GM12878 (cell line): ENCODE measurements at regions not wholly inside any gene's neighbourhood (a gene's known extent, or its start where the extent isn't known, plus 50 kb on each side); places are given as distances from the start of the nearest gene placed in this dataset.

Source experiments
- ATAC-seq: fragments of 200-7000 bp; cut with Tn5 transposase; 3 replicates; pipeline ENCODE4 v1.9.1; 2020; ENCODE audit warnings: mild to moderate bottlenecking, moderate library complexity
- BruUV-seq: library from RNA; stranded (reverse); fragments of 400-500 nt; replicated peaks from 2 replicates; lab custom pipeline; 2021; lab: Mats Ljungman, UMichigan
- CTCF ChIA-PET: fragments of 300-600 bp; sonication (Branson Sonifier 250); formaldehyde crosslinking; extraction: SDS; loops from one replicate; lab custom pipeline; 2021; ENCODE audit warnings: inconsistent platforms; lab: Yijun Ruan, JAX
- POLR2A ChIA-PET: fragments of 350-600 bp; formaldehyde crosslinking; extraction: SDS; loops from one replicate; lab custom pipeline; 2021; ENCODE audit warnings: inconsistent platforms; lab: Charles Lee
- RAD21 ChIA-PET: fragments of 300-600 bp; sonication (Branson Sonifier 250); formaldehyde crosslinking; loops from one replicate; lab custom pipeline; 2023; ENCODE audit warnings: antibody characterized with exemption; ENCODE audit not compliant: unreplicated experiment; lab: Charles Lee
- SMC1A ChIA-PET: fragments of 300-600 bp; sonication (Branson Sonifier 250); formaldehyde crosslinking; loops from one replicate; lab custom pipeline; 2023; ENCODE audit not compliant: unreplicated experiment, uncharacterized antibody; lab: Charles Lee
- DNase-seq: peaks from one replicate; pipeline ENCODE4 v3.0.0-alpha.2; 2011; ENCODE audit warnings: low read depth, low spot score
- FAIRE-seq: peaks from 3 replicates; lab custom pipeline; 2011; peaks lifted over from hg19 to GRCh38; lab: Jason Lieb, UNC
- H2AFZ ChIP-seq: 2 replicates; pipeline ENCODE4 v1.6.0; 2011; ENCODE audit warnings: low read depth, low read length, control low read depth; ENCODE audit not compliant: control insufficient read depth
- H3K27ac ChIP-seq: 2 replicates; pipeline ENCODE4 v1.5.1; 2011; ENCODE audit warnings: control low read depth; ENCODE audit not compliant: control insufficient read depth, insufficient read depth
- H3K27me3 ChIP-seq, 2 experiments: replicated peaks in 1 of 2; 2 replicates each; pipeline versions ENCODE4 v1.6.0 to v1.6.1; 2011; ENCODE audit warnings: low read length in 1 of 2; ENCODE audit not compliant: control insufficient read depth in 2 of 2, insufficient read depth in 2 of 2
- H3K36me3 ChIP-seq, 2 experiments: 2 replicates each; pipeline ENCODE4 v1.5.1; 2011; ENCODE audit warnings: low read length in 1 of 2; ENCODE audit not compliant: control insufficient read depth in 2 of 2, insufficient read depth in 2 of 2
- H3K4me1 ChIP-seq: 2 replicates; pipeline ENCODE4 v1.6.1; 2011; ENCODE audit warnings: mild to moderate bottlenecking, low read length, moderate library complexity, mixed read lengths; ENCODE audit not compliant: control insufficient read depth, insufficient read depth
- H3K4me2 ChIP-seq: 2 replicates; pipeline ENCODE4 v1.6.0; 2011; ENCODE audit warnings: control low read depth; ENCODE audit not compliant: control insufficient read depth, insufficient read depth
- H3K4me3 ChIP-seq: fragments of 200-600 bp; sonication (generic); 2 replicates; pipeline ENCODE4 v1.5.1; 2016
- H3K79me2 ChIP-seq: 2 replicates; pipeline ENCODE4 v1.6.0; 2011; ENCODE audit warnings: low read length; ENCODE audit not compliant: control insufficient read depth, insufficient read depth
- H3K9ac ChIP-seq: 2 replicates; pipeline ENCODE4 v1.8.0; 2011; ENCODE audit warnings: low read length, control low read depth, mixed read lengths; ENCODE audit not compliant: control insufficient read depth, insufficient read depth
- H3K9me3 ChIP-seq: replicated peaks from 3 replicates; pipeline ENCODE4 v1.5.1; 2011; ENCODE audit warnings: mild to moderate bottlenecking, low read length; ENCODE audit not compliant: control insufficient read depth, insufficient read depth
- H4K20me1 ChIP-seq: 2 replicates; pipeline ENCODE4 v1.6.0; 2011; ENCODE audit not compliant: control insufficient read depth, insufficient read depth
- CBX5 ChIP-seq: sonication (generic); IDR thresholded peaks from 2 replicates; pipeline ENCODE4 v1.6.1; 2016; ENCODE audit warnings: low read depth, moderate library complexity, mild to moderate bottlenecking, inconsistent platforms
- CEBPB ChIP-seq, 2 experiments: fragments of 150-350 bp in 1 of 2; IDR thresholded peaks; 2 replicates each; pipeline ENCODE4 v1.6.1; 2012 to 2014; ENCODE audit warnings: low read depth in 2 of 2, low read length in 2 of 2, borderline replicate concordance in 1 of 2, inconsistent platforms in 1 of 2
- CTCF ChIP-seq, 3 experiments: IDR thresholded peaks in 2 of 3; conservative IDR thresholded peaks in 1 of 3; 2 replicates each; pipeline ENCODE4 v1.5.1; 2011; ENCODE audit warnings: low read depth in 3 of 3, low read length in 3 of 3, mild to moderate bottlenecking in 3 of 3, control low read depth in 2 of 3, moderate library complexity in 2 of 3, inconsistent platforms in 1 of 3, mixed read lengths in 1 of 3; ENCODE audit not compliant: control insufficient read depth in 2 of 3, insufficient read depth in 1 of 3; ENCODE audit errors: extremely low read depth in 1 of 3
- GATAD2B ChIP-seq: fragments of 450-650 bp; conservative IDR thresholded peaks from 2 replicates; pipeline ENCODE4 v1.6.1; 2017; ENCODE audit warnings: low read depth, mild to moderate bottlenecking, moderate library complexity
- IKZF2 ChIP-seq, 2 experiments: fragments of 450-650 bp; IDR thresholded peaks; 2 replicates each; pipeline ENCODE4 v1.6.1; 2017; ENCODE audit warnings: mild to moderate bottlenecking in 2 of 2, moderate library complexity in 2 of 2
- SIX5 ChIP-seq: IDR thresholded peaks from 2 replicates; pipeline ENCODE4 v1.6.1; 2011; ENCODE audit warnings: mild to moderate bottlenecking, low read depth, low read length, moderate library complexity; ENCODE audit not compliant: severe bottlenecking
- SMAD1 ChIP-seq: fragments of 450-650 bp; IDR thresholded peaks from 2 replicates; pipeline ENCODE4 v1.6.1; 2018; ENCODE audit warnings: mild to moderate bottlenecking, low read depth; ENCODE audit not compliant: partially characterized antibody
- SMAD5 ChIP-seq: IDR thresholded peaks from 2 replicates; pipeline ENCODE4 v1.6.1; 2016; ENCODE audit warnings: antibody characterized with exemption, low read depth
- SREBF1 ChIP-seq: IDR thresholded peaks from 2 replicates; pipeline ENCODE4 v1.6.1; 2012; ENCODE audit warnings: mild to moderate bottlenecking, low read length
- ZBTB33 ChIP-seq: fragments of 450-650 bp; IDR thresholded peaks from 2 replicates; pipeline ENCODE4 v1.6.1; 2017; ENCODE audit warnings: mild to moderate bottlenecking
- WGBS: methylation state at CpG from one replicate; pipeline ENCODE4 v1.1.6; 2016; ENCODE audit warnings: low lambda C conversion rate; ENCODE audit not compliant: insufficient replicate concordance, insufficient coverage; ENCODE audit errors: missing lambda C conversion rate; 5-methylcytosine and 5-hydroxymethylcytosine counted together
- in situ Hi-C: fragments of 300-500 bp; cut with MboI; formaldehyde crosslinking; loops from 9 replicates; pipeline ENCODE4 v1.14.3; 2018; ENCODE audit warnings: mixed read lengths
- intact Hi-C: fragments of 100-400 bp; cut with micrococcal nuclease; formaldehyde crosslinking; loops from one replicate; pipeline ENCODE4 v1.14.2; 2022; ENCODE audit not compliant: unreplicated experiment

GRCh38 chr18:46320297-46320696, 216.1 kb downstream of the HAUS1 start:
- POLR2A ChIA-PET = no interaction called here
- Histone ChIP-seq H3K27ac (no peak overlapping the region), H3K79me2 (no peaks in the 10 kb centered on the region), H2AFZ (no peak overlapping the region), H3K4me2 (no peak overlapping the region), H4K20me1 (no peaks in the 10 kb centered on the region), H3K27me3 (no peaks in the 10 kb centered on the region), H3K4me3 (no peak overlapping the region), H3K36me3 (no peaks in the 10 kb centered on the region), H3K9me3 (no peaks in the 10 kb centered on the region), H3K9ac (no peak overlapping the region), H3K4me1 (no peaks in the 10 kb centered on the region)
- BruUV-seq = no TSS peak
- WGBS = 71% methylated on average over 4 of the region's 4 CpGs
- no peak for ATAC-seq
- intact Hi-C loops = no loop called here
- RAD21 ChIA-PET = no interaction called here
- SMC1A ChIA-PET = no interaction called here
- no peak for DNase-seq
- in situ Hi-C loops = no loop called here
- no peak for FAIRE-seq
- no peak for TF ChIP-seq IKZF2 (IDR thresholded peaks at IDR 0.05)
- TF ChIP-seq CTCF (IDR thresholded peaks at IDR 0.05 in 2 of 3, conservative IDR thresholded peaks at IDR 0.05 in 1 of 3; ENCODE audit: control insufficient read depth in 2 of 3, extremely low read depth in 1 of 3, insufficient read depth in 1 of 3, low read depth in 3 of 3, low read length in 3 of 3) = 0 out of 6 replicates have a peak, but pooled peaks of 1 of the 3 experiments have one; percentile 9
- CTCF ChIA-PET = interaction anchor here (0.7 kb wide), 1 partner anchor 376 kb away, joined by 3 read pairs; no protein-coding TSS in a partner anchor

- in situ Hi-C loops = no loop called here
- no peaks in the 10 kb centered on the region for H3K4me1 ChIP-seq
- H3K36me3 ChIP-seq = no peaks in the 10 kb centered on the region
- SMC1A ChIA-PET = interaction anchor here (1.1 kb wide), 1 partner anchor 12 kb away, joined by 3 read pairs; no protein-coding TSS in a partner anchor
- no peak for DNase-seq
- no peak overlapping the region for H3K4me2 ChIP-seq
- no peaks in the 10 kb centered on the region for H4K20me1 ChIP-seq
- no peaks in the 10 kb centered on the region for H3K27me3 ChIP-seq
- H3K79me2 ChIP-seq = no peaks in the 10 kb centered on the region
- CTCF ChIA-PET = interaction anchor here (0.7 kb wide), 1 partner anchor 375 kb away, joined by 3 read pairs; no protein-coding TSS in a partner anchor
- no peak overlapping the region for H2AFZ ChIP-seq
- RAD21 ChIA-PET = no interaction called here
- no peak overlapping the region for H3K27ac ChIP-seq
- intact Hi-C loops = no loop called here
- WGBS = 44% methylated on average over 3 of the region's 3 CpGs
- BruUV-seq = no TSS peak
- H3K4me3 ChIP-seq = no peak overlapping the region
- ATAC-seq = no peak
- H3K9ac ChIP-seq = no peak overlapping the region
- no peak for FAIRE-seq
- H3K9me3 ChIP-seq = no peaks in the 10 kb centered on the region
- POLR2A ChIA-PET = no interaction called here
- TF ChIP-seq GATAD2B = no peak
- TF ChIP-seq SMAD5 = no peak
- no peak for TF ChIP-seq IKZF2 (IDR thresholded peaks at IDR 0.05)
- TF ChIP-seq CEBPB (IDR thresholded peaks at IDR 0.05; ENCODE audit: borderline replicate concordance in 1 of 2, low read depth in 2 of 2, low read length in 2 of 2) = no peak
- no peak for TF ChIP-seq SREBF1
- TF ChIP-seq ZBTB33 = no peak
- no peak for TF ChIP-seq SIX5
- TF ChIP-seq CBX5 = no peak
- no peak for TF ChIP-seq SMAD1
Observed at GRCh38 chr18:46320928-46321711, 216.9 kb downstream of the HAUS1 start.
